ENCODE measurements at regions not wholly inside any gene's neighbourhood (a gene's known extent, or its start where the extent isn't known, plus 50 kb on each side); places are given as distances from the start of the nearest gene placed in this dataset.

- TF ChIP-seq, protein P1, sequence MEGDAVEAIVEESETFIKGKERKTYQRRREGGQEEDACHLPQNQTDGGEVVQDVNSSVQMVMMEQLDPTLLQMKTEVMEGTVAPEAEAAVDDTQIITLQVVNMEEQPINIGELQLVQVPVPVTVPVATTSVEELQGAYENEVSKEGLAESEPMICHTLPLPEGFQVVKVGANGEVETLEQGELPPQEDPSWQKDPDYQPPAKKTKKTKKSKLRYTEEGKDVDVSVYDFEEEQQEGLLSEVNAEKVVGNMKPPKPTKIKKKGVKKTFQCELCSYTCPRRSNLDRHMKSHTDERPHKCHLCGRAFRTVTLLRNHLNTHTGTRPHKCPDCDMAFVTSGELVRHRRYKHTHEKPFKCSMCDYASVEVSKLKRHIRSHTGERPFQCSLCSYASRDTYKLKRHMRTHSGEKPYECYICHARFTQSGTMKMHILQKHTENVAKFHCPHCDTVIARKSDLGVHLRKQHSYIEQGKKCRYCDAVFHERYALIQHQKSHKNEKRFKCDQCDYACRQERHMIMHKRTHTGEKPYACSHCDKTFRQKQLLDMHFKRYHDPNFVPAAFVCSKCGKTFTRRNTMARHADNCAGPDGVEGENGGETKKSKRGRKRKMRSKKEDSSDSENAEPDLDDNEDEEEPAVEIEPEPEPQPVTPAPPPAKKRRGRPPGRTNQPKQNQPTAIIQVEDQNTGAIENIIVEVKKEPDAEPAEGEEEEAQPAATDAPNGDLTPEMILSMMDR (IDR thresholded peaks at IDR 0.05) = no peak
- no peak for TF ChIP-seq POLR2A (IDR thresholded peaks at IDR 0.05)
Observed at GRCh38 chr21:27493542-27493941, 526.7 kb upstream of the ADAMTS5 start.
